Breast epithelium (tissue), 4 donors: ENCODE measurements at regions not wholly inside any gene's neighbourhood (a gene's known extent, or its start where the extent isn't known, plus 50 kb on each side); places are given as distances from the start of the nearest gene placed in this dataset.
"Not testable (repeated sequence)": the region's sequence is repeated elsewhere in the genome, so short reads cannot be mapped to it uniquely, and the experiment has no call there.

ENCODE experiments used
- DNase-seq, 2 donors: peaks; one replicate each; pipeline ENCODE4 v3.0.0-alpha.2; 2019; ENCODE audit warnings: low spot score in 2 of 2
- H3K27ac ChIP-seq, 2 donors: fragments of 200-600 bp; sonication (generic) in 1 of 2; one replicate each; pipeline ENCODE4 v1.5.1; 2016 to 2019; ENCODE audit warnings: mild to moderate bottlenecking in 1 of 2
- H3K27me3 ChIP-seq, 2 donors: fragments of 200-600 bp; sonication (generic) in 1 of 2; one replicate each; pipeline versions ENCODE4 v1.5.1 to v1.6.0; 2017 to 2019; ENCODE audit warnings: control low read depth in 1 of 2, mild to moderate bottlenecking in 1 of 2
- H3K36me3 ChIP-seq: fragments of 200-600 bp; one replicate; pipeline ENCODE4 v1.5.1; 2019
- H3K4me1 ChIP-seq, 2 donors: fragments of 200-600 bp; sonication (generic); one replicate each; pipeline ENCODE4 v1.5.1; 2016 to 2019; ENCODE audit warnings: control low read depth in 1 of 2
- H3K4me3 ChIP-seq, 3 donors: fragments of 200-600 bp; sonication (generic); 1 replicate in 2 of 3; 2 replicates in 1 of 3; pipeline ENCODE4 v1.5.1; 2016 to 2019; ENCODE audit warnings: mild to moderate bottlenecking in 3 of 3, moderate library complexity in 2 of 3
- H3K9me3 ChIP-seq, 2 donors: fragments of 200-600 bp; sonication (generic) in 1 of 2; one replicate each; pipeline ENCODE4 v1.5.1; 2016 to 2019; ENCODE audit warnings: control low read depth in 1 of 2
- CTCF ChIP-seq, 3 donors: fragments of 450-650 bp; IDR thresholded peaks; one replicate each; pipeline ENCODE4 v1.5.1; 2016 to 2017; ENCODE audit warnings: antibody characterized with exemption in 3 of 3, mild to moderate bottlenecking in 3 of 3, moderate library complexity in 3 of 3
- POLR2A ChIP-seq: fragments of 450-650 bp; IDR thresholded peaks from one replicate; pipeline ENCODE4 v1.6.1; 2016; ENCODE audit warnings: antibody characterized with exemption, mild to moderate bottlenecking, moderate library complexity
- POLR2AphosphoS5 ChIP-seq, 3 donors: sonication (generic); formaldehyde crosslinking; IDR thresholded peaks; one replicate each; pipeline ENCODE4 v1.6.1; 2017; ENCODE audit warnings: antibody characterized with exemption in 3 of 3
- intact Hi-C: fragments of 100-400 bp; cut with DNase I; formaldehyde crosslinking; loops from one replicate; pipeline ENCODE4 v1.15.1; 2023; ENCODE audit warnings: low total_unique reads

GRCh38 chr21:27885296-27885711 is 918.4 kb upstream of the ADAMTS5 start:
- intact Hi-C loops = no loop called here
- H3K4me1 ChIP-seq = no peaks in the 10 kb centered on the region
- TF ChIP-seq POLR2A (no peak), CTCF (IDR thresholded peaks at IDR 0.05) (no peak), POLR2AphosphoS5 (IDR thresholded peaks at IDR 0.05) (no peak)
- no peaks in the 10 kb centered on the region for H3K36me3 ChIP-seq
- no peak for DNase-seq
- no peaks in the 10 kb centered on the region for H3K9me3 ChIP-seq
- no peaks in the 10 kb centered on the region for H3K27me3 ChIP-seq
- no peak overlapping the region for H3K27ac ChIP-seq
- H3K4me3 ChIP-seq = no peak overlapping the region

GRCh38 chr21:27881331-27881730 is 914.4 kb upstream of the ADAMTS5 start:
- H3K27me3 ChIP-seq, H3K36me3 ChIP-seq, H3K9me3 ChIP-seq, H3K4me3 ChIP-seq, DNase-seq, intact Hi-C loops, H3K4me1 ChIP-seq, H3K27ac ChIP-seq: not testable (repeated sequence)

GRCh38 chr21:27872411-27872810 is 905.5 kb upstream of the ADAMTS5 start:
- H3K9me3 ChIP-seq, H3K4me1 ChIP-seq, intact Hi-C loops, H3K4me3 ChIP-seq, H3K27ac ChIP-seq, H3K36me3 ChIP-seq, H3K27me3 ChIP-seq: not testable (repeated sequence)
- peak in 1 of 2 donors; percentile 20 for DNase-seq

GRCh38 chr21:27870755-27871154 is 903.9 kb upstream of the ADAMTS5 start:
- H3K27me3 ChIP-seq, H3K27ac ChIP-seq, H3K4me3 ChIP-seq, DNase-seq, H3K9me3 ChIP-seq, H3K4me1 ChIP-seq, intact Hi-C loops, H3K36me3 ChIP-seq: not testable (repeated sequence)

DNA sequence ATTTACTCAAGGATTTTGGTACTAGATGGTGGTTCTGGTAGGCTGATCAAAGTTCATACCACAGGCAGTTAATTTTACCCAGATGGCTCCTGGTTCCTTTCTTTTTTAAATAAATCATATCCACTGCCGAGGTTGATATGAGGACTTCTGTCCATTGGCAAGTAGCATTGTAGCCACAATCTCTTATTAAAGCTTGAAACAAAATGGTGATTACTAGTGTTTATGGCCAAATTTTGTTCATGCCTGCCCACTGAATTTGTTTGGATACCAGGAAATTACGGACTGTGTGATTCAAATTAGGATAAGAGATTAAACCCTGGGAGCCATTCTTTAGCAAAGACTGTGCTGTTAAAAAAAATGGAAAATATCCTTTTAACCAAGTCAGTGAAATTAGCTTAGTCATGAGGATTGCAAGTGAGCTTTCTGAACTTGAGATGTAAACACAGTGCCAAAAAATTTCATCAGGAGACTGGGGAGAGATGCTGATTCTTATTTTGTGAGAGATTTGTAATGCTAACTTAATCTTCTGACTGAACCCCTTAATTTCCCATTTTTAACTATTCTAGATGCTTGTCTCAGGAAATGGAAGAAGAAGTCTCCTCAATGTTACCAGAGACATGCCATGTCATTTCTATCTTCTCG is 893.5 kb upstream of the ADAMTS5 start:
- H3K4me3 ChIP-seq, DNase-seq, H3K27ac ChIP-seq, H3K27me3 ChIP-seq, intact Hi-C loops, H3K4me1 ChIP-seq, H3K9me3 ChIP-seq, H3K36me3 ChIP-seq: not testable (repeated sequence)

GRCh38 chr21:27858053-27858825 is 891.4 kb upstream of the ADAMTS5 start:
- intact Hi-C loops, H3K4me1 ChIP-seq, DNase-seq, H3K27me3 ChIP-seq, H3K27ac ChIP-seq, H3K36me3 ChIP-seq, H3K9me3 ChIP-seq, H3K4me3 ChIP-seq: not testable (repeated sequence)

GRCh38 chr21:27856988-27857387 is 890.1 kb upstream of the ADAMTS5 start:
- H3K4me1 ChIP-seq, H3K9me3 ChIP-seq, H3K27ac ChIP-seq, intact Hi-C loops, H3K27me3 ChIP-seq, DNase-seq, H3K36me3 ChIP-seq, H3K4me3 ChIP-seq: not testable (repeated sequence)

DNA sequence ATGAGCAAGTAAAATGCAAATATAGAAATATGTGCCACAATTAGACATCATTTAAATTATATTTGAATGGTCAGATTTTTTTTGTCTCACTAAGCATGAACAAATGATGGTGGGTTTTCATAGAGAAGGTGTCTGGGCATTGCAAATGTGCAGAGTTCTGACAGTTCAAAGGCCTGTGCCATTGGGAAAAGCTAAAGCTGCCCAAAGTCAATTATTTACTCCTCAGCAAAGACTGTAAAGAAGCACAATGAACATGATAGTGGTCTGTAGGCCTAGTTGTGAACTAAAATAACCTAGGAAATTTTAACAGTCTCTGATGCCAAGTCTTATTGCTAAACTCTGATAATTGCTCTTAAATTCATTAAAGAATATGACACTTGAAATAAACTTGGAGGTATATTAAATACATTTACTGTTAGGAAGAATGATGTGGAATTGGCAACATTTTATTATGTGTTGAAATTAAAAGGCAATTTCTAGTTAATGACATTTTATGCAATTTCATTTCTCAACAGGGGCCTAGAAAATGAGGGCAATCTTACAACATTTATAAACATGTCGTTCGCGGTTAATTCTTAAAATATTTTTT is 874.3 kb upstream of the ADAMTS5 start:
- no peak overlapping the region for H3K4me3 ChIP-seq
- TF ChIP-seq POLR2AphosphoS5 (IDR thresholded peaks at IDR 0.05) (no peak), POLR2A (no peak), CTCF (IDR thresholded peaks at IDR 0.05) (no peak)
- intact Hi-C loops = no loop called here
- DNase-seq = no peak
- H3K36me3 ChIP-seq = no peaks in the 10 kb centered on the region
- no peaks in the 10 kb centered on the region for H3K4me1 ChIP-seq
- H3K27me3 ChIP-seq = no peaks in the 10 kb centered on the region
- H3K27ac ChIP-seq = no peak overlapping the region
- no peaks in the 10 kb centered on the region for H3K9me3 ChIP-seq
